H1 (cell line): ENCODE measurements at regions not wholly inside any gene's neighbourhood (a gene's known extent, or its start where the extent isn't known, plus 50 kb on each side); places are given as distances from the start of the nearest gene placed in this dataset.

ENCODE experiments used
- CBX5 ChIP-seq: fragments of 300-800, 300-1000 bp; sonication (generic); IDR thresholded peaks from 2 replicates; pipeline ENCODE4 v1.7.1; 2016; ENCODE audit warnings: antibody characterized with exemption, low read length, low read depth
- CBX8 ChIP-seq: fragments of 300-800, 300-1000 bp; sonication (generic); IDR thresholded peaks from 2 replicates; pipeline ENCODE4 v1.7.1; 2016; ENCODE audit warnings: low read depth, low read length, borderline replicate concordance
- CTBP2 ChIP-seq: IDR thresholded peaks from 2 replicates; pipeline ENCODE4 v1.7.0; 2011; ENCODE audit warnings: borderline replicate concordance, mild to moderate bottlenecking, moderate library complexity, mixed read lengths, low read length; ENCODE audit not compliant: insufficient read depth, insufficient read length
- EZH2 ChIP-seq: fragments of 200-600 bp; sonication (generic); IDR thresholded peaks from 2 replicates; pipeline ENCODE4 v1.7.1; 2012; ENCODE audit warnings: low read depth, mild to moderate bottlenecking, moderate library complexity, low read length, inconsistent platforms; ENCODE audit not compliant: severe bottlenecking
- KDM5A ChIP-seq: fragments of 200-600 bp; IDR thresholded peaks from 2 replicates; pipeline ENCODE4 v1.7.1; 2012; ENCODE audit warnings: mild to moderate bottlenecking, low read length, inconsistent platforms, mixed read lengths
- NRF1 ChIP-seq: IDR thresholded peaks from 2 replicates; pipeline ENCODE4 v1.6.1; 2011; ENCODE audit warnings: mild to moderate bottlenecking, low read depth, low read length, improper control_type of control experiment
- POLR2A ChIP-seq, 2 experiments: IDR thresholded peaks; 1 replicate in 1 of 2; 2 replicates in 1 of 2; pipeline ENCODE4 v1.6.1; 2011; ENCODE audit warnings: low read depth in 2 of 2, low read length in 2 of 2, mild to moderate bottlenecking in 2 of 2; ENCODE audit errors: control extremely low read depth in 1 of 2
- RNF2 ChIP-seq: fragments of 200-900, 300-1000 bp; sonication (generic); IDR thresholded peaks from 2 replicates; pipeline ENCODE4 v1.7.1; 2016; ENCODE audit warnings: borderline replicate concordance, low read depth, mild to moderate bottlenecking, antibody characterized with exemption, low read length; ENCODE audit not compliant: poor library complexity, severe bottlenecking; ENCODE audit errors: missing control alignments
- TBP ChIP-seq: IDR thresholded peaks from 2 replicates; pipeline ENCODE4 v1.6.1; 2011; ENCODE audit warnings: low read depth, low read length, improper control_type of control experiment
- TF ChIP-seq, protein P1 (sequence below), 3 experiments: IDR thresholded peaks; 1 replicate in 2 of 3; 2 replicates in 1 of 3; pipeline versions ENCODE4 v1.5.1 to v1.6.1; 2011; ENCODE audit warnings: low read length in 3 of 3, mild to moderate bottlenecking in 3 of 3, inconsistent platforms in 2 of 3, low read depth in 1 of 3, moderate library complexity in 1 of 3; ENCODE audit not compliant: insufficient read depth in 1 of 3; ENCODE audit errors: control extremely low read depth in 1 of 3
- TF ChIP-seq, protein P2 (sequence below): IDR thresholded peaks from 2 replicates; pipeline ENCODE4 v1.6.1; 2012; ENCODE audit warnings: inconsistent platforms

DNA sequence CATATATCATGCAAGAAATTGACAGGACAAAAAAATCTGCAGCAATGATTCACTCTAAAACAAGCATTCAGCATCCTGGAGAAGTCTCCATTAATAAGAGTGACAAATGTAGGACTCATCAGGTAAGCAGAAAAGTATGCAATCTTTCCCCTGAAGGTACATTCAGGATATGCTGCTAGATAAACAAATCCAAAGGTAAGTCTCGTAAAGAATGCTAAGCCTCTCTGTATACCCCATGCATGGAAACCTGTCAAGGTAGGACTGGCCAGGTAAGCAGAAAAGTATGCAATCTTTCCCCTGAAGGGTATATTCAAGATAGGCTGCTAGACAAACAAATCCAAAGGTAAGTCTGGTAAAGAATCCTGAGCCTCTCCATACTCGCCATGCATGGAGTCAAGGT, 869.9 kb upstream of the AMELY start:
- no peak for TF ChIP-seq POLR2A (IDR thresholded peaks at IDR 0.05; ENCODE audit: control extremely low read depth in 1 of 2, low read depth in 2 of 2, low read length in 2 of 2)
- TF ChIP-seq, protein P1, sequence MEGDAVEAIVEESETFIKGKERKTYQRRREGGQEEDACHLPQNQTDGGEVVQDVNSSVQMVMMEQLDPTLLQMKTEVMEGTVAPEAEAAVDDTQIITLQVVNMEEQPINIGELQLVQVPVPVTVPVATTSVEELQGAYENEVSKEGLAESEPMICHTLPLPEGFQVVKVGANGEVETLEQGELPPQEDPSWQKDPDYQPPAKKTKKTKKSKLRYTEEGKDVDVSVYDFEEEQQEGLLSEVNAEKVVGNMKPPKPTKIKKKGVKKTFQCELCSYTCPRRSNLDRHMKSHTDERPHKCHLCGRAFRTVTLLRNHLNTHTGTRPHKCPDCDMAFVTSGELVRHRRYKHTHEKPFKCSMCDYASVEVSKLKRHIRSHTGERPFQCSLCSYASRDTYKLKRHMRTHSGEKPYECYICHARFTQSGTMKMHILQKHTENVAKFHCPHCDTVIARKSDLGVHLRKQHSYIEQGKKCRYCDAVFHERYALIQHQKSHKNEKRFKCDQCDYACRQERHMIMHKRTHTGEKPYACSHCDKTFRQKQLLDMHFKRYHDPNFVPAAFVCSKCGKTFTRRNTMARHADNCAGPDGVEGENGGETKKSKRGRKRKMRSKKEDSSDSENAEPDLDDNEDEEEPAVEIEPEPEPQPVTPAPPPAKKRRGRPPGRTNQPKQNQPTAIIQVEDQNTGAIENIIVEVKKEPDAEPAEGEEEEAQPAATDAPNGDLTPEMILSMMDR (IDR thresholded peaks at IDR 0.05; ENCODE audit: control extremely low read depth in 1 of 3, insufficient read depth in 1 of 3, low read depth in 1 of 3, low read length in 3 of 3): no peak
- TF ChIP-seq EZH2: no peak
- no peak for TF ChIP-seq CBX8
- TF ChIP-seq TBP: no peak
- TF ChIP-seq KDM5A: no peak
- no peak for TF ChIP-seq CBX5
- TF ChIP-seq RNF2: no peak
- TF ChIP-seq CTBP2: no peak
- TF ChIP-seq, protein P2, sequence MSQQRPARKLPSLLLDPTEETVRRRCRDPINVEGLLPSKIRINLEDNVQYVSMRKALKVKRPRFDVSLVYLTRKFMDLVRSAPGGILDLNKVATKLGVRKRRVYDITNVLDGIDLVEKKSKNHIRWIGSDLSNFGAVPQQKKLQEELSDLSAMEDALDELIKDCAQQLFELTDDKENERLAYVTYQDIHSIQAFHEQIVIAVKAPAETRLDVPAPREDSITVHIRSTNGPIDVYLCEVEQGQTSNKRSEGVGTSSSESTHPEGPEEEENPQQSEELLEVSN: no peak
- TF ChIP-seq NRF1: no peak
